Liver (tissue), 3 donors: ENCODE measurements at regions not wholly inside any gene's neighbourhood (a gene's known extent, or its start where the extent isn't known, plus 50 kb on each side); places are given as distances from the start of the nearest gene placed in this dataset.

Experiments used
- CTCF ChIP-seq: fragments of 150-350 bp; IDR thresholded peaks from 2 replicates; pipeline ENCODE4 v1.5.1; 2017; ENCODE audit warnings: improper control_type of control experiment, low read depth, low read length; ENCODE audit not compliant: missing input control
- EGR1 ChIP-seq, 2 donors: IDR thresholded peaks; 2 replicates each; pipeline ENCODE4 v1.6.1; 2016 to 2018; ENCODE audit warnings: antibody characterized with exemption in 2 of 2, low read depth in 2 of 2
- GABPA ChIP-seq, 2 donors: IDR thresholded peaks in 1 of 2; conservative IDR thresholded peaks in 1 of 2; 2 replicates each; pipeline ENCODE4 v1.6.1; 2016; ENCODE audit warnings: antibody characterized with exemption in 2 of 2, mild to moderate bottlenecking in 1 of 2, moderate library complexity in 1 of 2
- HNF4G ChIP-seq: IDR thresholded peaks from 2 replicates; pipeline ENCODE4 v1.6.1; 2016; ENCODE audit warnings: antibody characterized with exemption
- JUND ChIP-seq, 2 donors: IDR thresholded peaks; 2 replicates each; pipeline ENCODE4 v1.6.1; 2016; ENCODE audit warnings: antibody characterized with exemption in 2 of 2
- MAX ChIP-seq: IDR thresholded peaks from 2 replicates; pipeline ENCODE4 v1.6.1; 2016; ENCODE audit warnings: antibody characterized with exemption
- NR2F2 ChIP-seq: IDR thresholded peaks from 2 replicates; pipeline ENCODE4 v1.6.1; 2016; ENCODE audit warnings: antibody characterized with exemption
- SP1 ChIP-seq: IDR thresholded peaks from 2 replicates; pipeline ENCODE4 v1.6.1; 2018; ENCODE audit warnings: antibody characterized with exemption, mild to moderate bottlenecking
- TAF1 ChIP-seq: conservative IDR thresholded peaks from 2 replicates; pipeline ENCODE4 v1.6.1; 2016; ENCODE audit warnings: antibody characterized with exemption, mild to moderate bottlenecking
- YY1 ChIP-seq: IDR thresholded peaks from 2 replicates; pipeline ENCODE4 v1.6.1; 2016; ENCODE audit warnings: antibody characterized with exemption, mild to moderate bottlenecking
- donor health status: healthy.
- donor health status: healthy.

GRCh38 chr10:42958142-42958868 lies 118.6 kb upstream of the RET start:
- no peak for TF ChIP-seq CTCF
- no peak for TF ChIP-seq NR2F2
- TF ChIP-seq SP1: no peak
- TF ChIP-seq HNF4G: no peak
- TF ChIP-seq TAF1: no peak
- TF ChIP-seq EGR1 (IDR thresholded peaks at IDR 0.05; ENCODE audit: low read depth in 2 of 2): no peak
- no peak for TF ChIP-seq MAX
- no peak for TF ChIP-seq GABPA (IDR thresholded peaks at IDR 0.05 in 1 of 2, conservative IDR thresholded peaks at IDR 0.05 in 1 of 2)
- no peak for TF ChIP-seq JUND (IDR thresholded peaks at IDR 0.05)
- no peak for TF ChIP-seq YY1
